ENCODE measurements at regions not wholly inside any gene's neighbourhood (a gene's known extent, or its start where the extent isn't known, plus 50 kb on each side); places are given as distances from the start of the nearest gene placed in this dataset.

GRCh38 chr10:43880160-43880559 lies 231.5 kb upstream of the ZNF32 start:
- H3K9me1 ChIP-seq (ENCODE audit: control insufficient read depth, extremely low read depth, insufficient read depth, low read length): no peaks in the 10 kb centered on the region
- H3K79me2 ChIP-seq (ENCODE audit: control insufficient read depth, insufficient read depth, low read length): no peaks in the 10 kb centered on the region
- no peak for FAIRE-seq
- no peaks in the 10 kb centered on the region for H3K9me3 ChIP-seq (ENCODE audit: control insufficient read depth, low read depth, low read length)
- H3K4me2 ChIP-seq (ENCODE audit: control insufficient read depth, extremely low read depth, insufficient read depth, low read depth, low read length): no peak overlapping the region
- DNase-seq (ENCODE audit: low read depth, low spot score): no peak
- H3K9ac ChIP-seq (ENCODE audit: control insufficient read depth, extremely low read depth, insufficient read depth, low read length): no peak overlapping the region
- dilution Hi-C loops (cut with MboI; ENCODE audit: extremely low pct_ligation_motif_present, low sequenced_read_pairs): no loop called here
- no peak overlapping the region for H3K4me3 ChIP-seq (ENCODE audit: control insufficient read depth in 2 of 3, extremely low read depth in 1 of 3, insufficient read depth in 2 of 3, low read depth in 1 of 3, low read length in 3 of 3)
- no peaks in the 10 kb centered on the region for H3K36me3 ChIP-seq (ENCODE audit: control insufficient read depth in 2 of 2, extremely low read depth in 1 of 2, insufficient read depth in 2 of 2, low read length in 2 of 2)
- no peaks in the 10 kb centered on the region for H3K4me1 ChIP-seq (ENCODE audit: control insufficient read depth, extremely low read depth, insufficient read depth, low read length)
- TF ChIP-seq EZH2 (IDR thresholded peaks at IDR 0.05; ENCODE audit: low read length): no peak
- no peak for TF ChIP-seq CTCF (optimal IDR thresholded peaks at IDR 0.05 in 1 of 3, IDR thresholded peaks at IDR 0.05 in 1 of 3, conservative IDR thresholded peaks at IDR 0.05 in 1 of 3; ENCODE audit: extremely low read depth in 1 of 3, insufficient read depth in 2 of 3, low read length in 3 of 3)
- H3K27me3 ChIP-seq (ENCODE audit: control insufficient read depth, extremely low read depth, insufficient read depth, low read length): no peaks in the 10 kb centered on the region
- no peak overlapping the region for H3K27ac ChIP-seq (ENCODE audit: control insufficient read depth, insufficient read depth, low read length)
- H2AFZ ChIP-seq (ENCODE audit: control insufficient read depth, low read length): no peak overlapping the region
- no peaks in the 10 kb centered on the region for H4K20me1 ChIP-seq (ENCODE audit: control insufficient read depth, extremely low read depth, insufficient read depth, low read length)

- FAIRE-seq (no peak), DNase-seq (ENCODE audit: low read depth, low spot score) (no peak)
- Histone ChIP-seq H3K9me1 (ENCODE audit: control insufficient read depth, extremely low read depth, insufficient read depth, low read length) (no peaks in the 10 kb centered on the region), H3K79me2 (ENCODE audit: control insufficient read depth, insufficient read depth, low read length) (no peaks in the 10 kb centered on the region), H3K4me3 (ENCODE audit: control insufficient read depth in 2 of 3, extremely low read depth in 1 of 3, insufficient read depth in 2 of 3, low read depth in 1 of 3, low read length in 3 of 3) (no peak overlapping the region), H3K9ac (ENCODE audit: control insufficient read depth, extremely low read depth, insufficient read depth, low read length) (no peak overlapping the region), H3K27ac (ENCODE audit: control insufficient read depth, insufficient read depth, low read length) (no peak overlapping the region), H3K4me1 (ENCODE audit: control insufficient read depth, extremely low read depth, insufficient read depth, low read length) (no peaks in the 10 kb centered on the region), H3K27me3 (ENCODE audit: control insufficient read depth, extremely low read depth, insufficient read depth, low read length) (no peaks in the 10 kb centered on the region), H3K9me3 (ENCODE audit: control insufficient read depth, low read depth, low read length) (no peaks in the 10 kb centered on the region), H3K4me2 (ENCODE audit: control insufficient read depth, extremely low read depth, insufficient read depth, low read depth, low read length) (no peak overlapping the region), H2AFZ (ENCODE audit: control insufficient read depth, low read length) (no peak overlapping the region), H4K20me1 (ENCODE audit: control insufficient read depth, extremely low read depth, insufficient read depth, low read length) (no peaks in the 10 kb centered on the region), H3K36me3 (ENCODE audit: control insufficient read depth in 2 of 2, extremely low read depth in 1 of 2, insufficient read depth in 2 of 2, low read length in 2 of 2) (no peaks in the 10 kb centered on the region)
- TF ChIP-seq EZH2 (IDR thresholded peaks at IDR 0.05; ENCODE audit: low read length) (no peak), CTCF (optimal IDR thresholded peaks at IDR 0.05 in 1 of 3, IDR thresholded peaks at IDR 0.05 in 1 of 3, conservative IDR thresholded peaks at IDR 0.05 in 1 of 3; ENCODE audit: extremely low read depth in 1 of 3, insufficient read depth in 2 of 3, low read length in 3 of 3) (no peak)
- dilution Hi-C loops (cut with MboI; ENCODE audit: extremely low pct_ligation_motif_present, low sequenced_read_pairs): no loop called here
Observed at GRCh38 chr10:43879742-43880141, 231.1 kb upstream of the ZNF32 start.
